ENCODE measurements at regions not wholly inside any gene's neighbourhood (a gene's known extent, or its start where the extent isn't known, plus 50 kb on each side); places are given as distances from the start of the nearest gene placed in this dataset.

GRCh38 chr22:49406879-49407587 is 420.6 kb downstream of the BRD1 start:
- Mint-ChIP-seq H3K9me3 (no peaks in the 10 kb centered on the region), H3K27ac (ENCODE audit: unreplicated experiment) (no peak overlapping the region), H3K4me1 (peaks cover 12% of the 10 kb centered on the region), H3K4me3 (no peak overlapping the region), H3K27me3 (ENCODE audit: low read depth) (peaks cover 9% of the 10 kb centered on the region), H3K36me3 (ENCODE audit: low read depth) (no peaks in the 10 kb centered on the region)
- no peak for TF ChIP-seq CTCF (conservative IDR thresholded peaks at IDR 0.05)
- no peak for DNase-seq (ENCODE audit: low read depth, low spot score)

- TF ChIP-seq CTCF (conservative IDR thresholded peaks at IDR 0.05): no peak
- DNase-seq (ENCODE audit: low read depth, low spot score): no peak
Observed at GRCh38 chr22:49406047-49406650, 421.5 kb downstream of the BRD1 start.

GRCh38 chr22:49405590-49405989 is 422.1 kb downstream of the BRD1 start:
- H3K9me3 Mint-ChIP-seq: no peaks in the 10 kb centered on the region
- no peak for DNase-seq (ENCODE audit: low read depth, low spot score)
- TF ChIP-seq CTCF (conservative IDR thresholded peaks at IDR 0.05): no peak
- no peak overlapping the region for H3K4me3 Mint-ChIP-seq
- peaks cover 12% of the 10 kb centered on the region for H3K4me1 Mint-ChIP-seq
- H3K27ac Mint-ChIP-seq (ENCODE audit: unreplicated experiment): no peak overlapping the region
- peaks cover 9% of the 10 kb centered on the region for H3K27me3 Mint-ChIP-seq (ENCODE audit: low read depth)
- no peaks in the 10 kb centered on the region for H3K36me3 Mint-ChIP-seq (ENCODE audit: low read depth)

More at GRCh38 chr22:49406047-49406650, 421.5 kb downstream of the BRD1 start:
- Mint-ChIP-seq H3K4me3 (no peak overlapping the region), H3K4me1 (peaks cover 12% of the 10 kb centered on the region), H3K27me3 (ENCODE audit: low read depth) (peaks cover 9% of the 10 kb centered on the region), H3K9me3 (no peaks in the 10 kb centered on the region), H3K27ac (ENCODE audit: unreplicated experiment) (no peak overlapping the region), H3K36me3 (ENCODE audit: low read depth) (no peaks in the 10 kb centered on the region)

GRCh38 chr22:49404576-49405241 is 423.0 kb downstream of the BRD1 start:
- peaks cover 12% of the 10 kb centered on the region for H3K4me1 Mint-ChIP-seq
- DNase-seq (ENCODE audit: low read depth, low spot score): no peak
- no peaks in the 10 kb centered on the region for H3K9me3 Mint-ChIP-seq
- no peak overlapping the region for H3K4me3 Mint-ChIP-seq
- no peak overlapping the region for H3K27ac Mint-ChIP-seq (ENCODE audit: unreplicated experiment)
- no peak for TF ChIP-seq CTCF (conservative IDR thresholded peaks at IDR 0.05)
- peaks cover 6% of the 10 kb centered on the region for H3K27me3 Mint-ChIP-seq (ENCODE audit: low read depth)
- no peaks in the 10 kb centered on the region for H3K36me3 Mint-ChIP-seq (ENCODE audit: low read depth)

GRCh38 chr22:49404020-49404419 is 423.7 kb downstream of the BRD1 start:
- Mint-ChIP-seq H3K27ac (ENCODE audit: unreplicated experiment) (no peak overlapping the region), H3K27me3 (ENCODE audit: low read depth) (peaks cover 4% of the 10 kb centered on the region), H3K36me3 (ENCODE audit: low read depth) (no peaks in the 10 kb centered on the region), H3K4me3 (no peak overlapping the region), H3K9me3 (no peaks in the 10 kb centered on the region), H3K4me1 (peaks cover 12% of the 10 kb centered on the region)
- TF ChIP-seq CTCF (conservative IDR thresholded peaks at IDR 0.05): no peak
- DNase-seq (ENCODE audit: low read depth, low spot score): no peak

Data from neural crest cell (in vitro differentiated cells).